Kidney (tissue), 13 donors: ENCODE measurements at regions not wholly inside any gene's neighbourhood (a gene's known extent, or its start where the extent isn't known, plus 50 kb on each side); places are given as distances from the start of the nearest gene placed in this dataset.
A peak's percentile ranks its signal among the peaks of the same experiment; 100 is the strongest.

Experiments used
- DNase-seq, 5 donors: peaks; one replicate each; pipeline ENCODE4 v3.0.0-alpha.2; 2013 to 2020
- FAIRE-seq: peaks from 2 replicates; lab custom pipeline; 2012; peaks lifted over from hg19 to GRCh38; lab: Jason Lieb, UNC
- H3K27ac ChIP-seq, 2 donors: one replicate each; pipeline ENCODE4 v1.7.0; 2013; ENCODE audit warnings: low read depth in 2 of 2, low read length in 2 of 2, inconsistent platforms in 1 of 2
- H3K27me3 ChIP-seq: one replicate; pipeline ENCODE4 v1.7.1; 2013; ENCODE audit warnings: low read length, inconsistent platforms; ENCODE audit not compliant: control insufficient read depth, insufficient read depth
- H3K36me3 ChIP-seq, 3 donors: one replicate each; pipeline versions ENCODE4 v1.7.0 to v1.7.1; 2013; ENCODE audit warnings: low read length in 3 of 3, control low read depth in 1 of 3, inconsistent platforms in 1 of 3; ENCODE audit not compliant: insufficient read depth in 3 of 3, control insufficient read depth in 2 of 3
- H3K4me1 ChIP-seq, 3 donors: one replicate each; pipeline versions ENCODE4 v1.7.0 to v1.7.1; 2013; ENCODE audit warnings: low read length in 3 of 3, inconsistent platforms in 1 of 3, low read depth in 1 of 3; ENCODE audit not compliant: control insufficient read depth in 2 of 3, insufficient read depth in 2 of 3
- H3K4me3 ChIP-seq, 3 donors: one replicate each; pipeline versions ENCODE4 v1.7.0 to v1.8.1; 2013; ENCODE audit warnings: low read length in 3 of 3, control low read depth in 1 of 3, inconsistent platforms in 1 of 3
- H3K9ac ChIP-seq, 3 donors: one replicate each; pipeline versions ENCODE4 v1.7.0 to v1.7.1; 2013; ENCODE audit warnings: low read length in 3 of 3, control low read depth in 1 of 3, inconsistent platforms in 1 of 3
- H3K9me3 ChIP-seq, 3 donors: one replicate each; pipeline versions ENCODE4 v1.7.0 to v1.7.1; 2013; ENCODE audit warnings: low read length in 3 of 3, control low read depth in 1 of 3, inconsistent platforms in 1 of 3; ENCODE audit not compliant: control insufficient read depth in 2 of 3, insufficient read depth in 1 of 3
- intact Hi-C: fragments of 100-400 bp; cut with DNase I; formaldehyde crosslinking; loops from one replicate; pipeline ENCODE4 v1.11.1; 2022
- TF ChIP-seq, protein P1 (sequence below): IDR thresholded peaks from 3 replicates; pipeline ENCODE4 v1.5.1; 2012; ENCODE audit warnings: mild to moderate bottlenecking, moderate library complexity, borderline replicate concordance; ENCODE audit not compliant: insufficient read depth; ENCODE audit errors: extremely low read depth
- donor health status: control.
- donor health status: control.
- donor health status: control.
- donor health status: control.
- donor health status: control.
- donor health status: DM: yes; HTN: yes; CAD: no.
- donor health status: Normal renal cell carcinoma (clear cell type).

- DNase-seq = peak in 3 of 5 donors; percentile 59 to 79 (median 79)
- Histone ChIP-seq H3K4me3 (no peak overlapping the region), H3K9me3 (no peaks in the 10 kb centered on the region), H3K27me3 (no peaks in the 10 kb centered on the region), H3K9ac (no peak overlapping the region), H3K27ac (no peak overlapping the region), H3K4me1 (no peaks in the 10 kb centered on the region), H3K36me3 (no peaks in the 10 kb centered on the region)
- no peak for FAIRE-seq
- intact Hi-C loops = no loop called here
- TF ChIP-seq, protein P1, sequence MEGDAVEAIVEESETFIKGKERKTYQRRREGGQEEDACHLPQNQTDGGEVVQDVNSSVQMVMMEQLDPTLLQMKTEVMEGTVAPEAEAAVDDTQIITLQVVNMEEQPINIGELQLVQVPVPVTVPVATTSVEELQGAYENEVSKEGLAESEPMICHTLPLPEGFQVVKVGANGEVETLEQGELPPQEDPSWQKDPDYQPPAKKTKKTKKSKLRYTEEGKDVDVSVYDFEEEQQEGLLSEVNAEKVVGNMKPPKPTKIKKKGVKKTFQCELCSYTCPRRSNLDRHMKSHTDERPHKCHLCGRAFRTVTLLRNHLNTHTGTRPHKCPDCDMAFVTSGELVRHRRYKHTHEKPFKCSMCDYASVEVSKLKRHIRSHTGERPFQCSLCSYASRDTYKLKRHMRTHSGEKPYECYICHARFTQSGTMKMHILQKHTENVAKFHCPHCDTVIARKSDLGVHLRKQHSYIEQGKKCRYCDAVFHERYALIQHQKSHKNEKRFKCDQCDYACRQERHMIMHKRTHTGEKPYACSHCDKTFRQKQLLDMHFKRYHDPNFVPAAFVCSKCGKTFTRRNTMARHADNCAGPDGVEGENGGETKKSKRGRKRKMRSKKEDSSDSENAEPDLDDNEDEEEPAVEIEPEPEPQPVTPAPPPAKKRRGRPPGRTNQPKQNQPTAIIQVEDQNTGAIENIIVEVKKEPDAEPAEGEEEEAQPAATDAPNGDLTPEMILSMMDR = no peak
Measured at GRCh38 chr11:13225038-13226001, 52.3 kb upstream of the BMAL1 start.

DNA sequence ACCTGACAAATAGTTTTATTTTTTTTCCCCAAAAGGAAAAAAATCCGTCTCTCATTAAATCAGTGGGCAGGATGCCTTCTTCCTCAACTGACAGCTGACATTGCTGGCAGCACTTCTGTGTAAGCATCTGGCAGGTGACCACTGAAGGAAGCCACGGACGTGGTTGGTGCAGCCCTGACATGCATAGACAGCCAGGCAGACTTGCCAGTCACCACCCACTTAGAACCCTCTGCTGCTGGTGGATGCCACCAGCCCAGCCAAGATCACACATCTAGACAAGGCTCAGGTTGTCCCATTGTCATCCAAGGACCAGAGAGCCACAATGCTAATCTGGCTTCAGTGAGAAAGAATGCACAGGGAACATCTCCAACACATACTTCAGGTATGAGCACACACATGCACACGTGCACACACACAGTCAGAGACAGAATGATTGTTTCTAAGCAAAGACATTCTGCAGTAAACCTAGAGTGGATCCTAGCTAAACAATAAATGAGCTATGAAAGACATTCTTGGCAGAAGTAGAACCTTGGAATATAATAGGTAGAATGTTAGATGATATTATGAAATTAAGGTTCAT lies 49.8 kb upstream of the BMAL1 start:
- intact Hi-C loops = no loop called here
- H3K4me1 ChIP-seq = no peaks in the 10 kb centered on the region
- FAIRE-seq = no peak
- no peaks in the 10 kb centered on the region for H3K9me3 ChIP-seq
- DNase-seq = no peak
- no peak overlapping the region for H3K4me3 ChIP-seq
- H3K9ac ChIP-seq = no peak overlapping the region
- TF ChIP-seq, protein P1 = no peak
- H3K27me3 ChIP-seq = no peaks in the 10 kb centered on the region
- H3K27ac ChIP-seq = no peak overlapping the region
- no peaks in the 10 kb centered on the region for H3K36me3 ChIP-seq
